GM19351 (cell line): ENCODE measurements at regions not wholly inside any gene's neighbourhood (a gene's known extent, or its start where the extent isn't known, plus 50 kb on each side); places are given as distances from the start of the nearest gene placed in this dataset.
A peak's percentile ranks its signal among the peaks of the same experiment; 100 is the strongest.
"Not testable (repeated sequence)": the region's sequence is repeated elsewhere in the genome, so short reads cannot be mapped to it uniquely, and the experiment has no call there.

Experiments used
- ATAC-seq: cut with Tn5 transposase; IDR thresholded peaks from one replicate; pipeline ENCODE4 v1.9.1; 2021; ENCODE audit warnings: mild to moderate bottlenecking, moderate library complexity; ENCODE audit not compliant: unreplicated experiment

DNA sequence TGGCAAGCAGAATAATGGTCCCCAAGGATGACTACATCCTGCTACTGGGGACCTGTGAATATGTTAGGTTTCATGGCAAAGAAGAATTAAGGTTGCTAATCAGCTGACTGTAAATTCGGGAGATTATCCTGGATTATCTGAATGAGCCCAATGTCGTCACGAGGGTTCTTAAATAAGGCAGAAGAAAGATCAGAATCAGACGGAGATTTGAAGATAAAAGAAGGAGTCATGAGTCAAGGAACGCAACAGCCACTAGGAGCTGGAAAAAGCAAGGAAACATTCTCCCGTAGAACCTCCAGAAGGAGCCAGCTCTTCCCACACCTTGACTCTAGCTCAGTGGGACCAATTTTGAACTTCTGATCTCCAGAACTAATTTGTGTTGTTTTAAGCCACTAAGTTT lies 82.9 kb upstream of the APBB1IP start:
- no peak for ATAC-seq

DNA sequence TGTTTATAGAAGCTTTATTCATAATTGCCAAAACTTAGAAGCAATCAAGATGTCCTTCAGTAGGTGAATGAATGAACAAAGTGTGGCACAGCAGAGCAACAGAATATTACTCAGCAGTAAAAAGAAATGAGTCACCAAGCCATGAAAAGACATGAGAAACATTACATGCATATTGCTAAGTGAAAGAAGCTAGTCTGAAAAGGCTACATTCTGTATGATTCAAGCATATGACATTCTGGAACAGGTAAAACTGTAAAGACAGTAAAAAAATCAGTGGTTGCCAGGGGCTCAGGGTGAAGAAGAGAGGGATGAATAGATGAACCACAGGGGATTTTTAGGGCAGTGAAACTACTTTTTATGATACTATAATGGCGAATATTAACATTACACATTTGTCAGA lies 80.9 kb upstream of the APBB1IP start:
- ATAC-seq = peak; percentile 67

DNA sequence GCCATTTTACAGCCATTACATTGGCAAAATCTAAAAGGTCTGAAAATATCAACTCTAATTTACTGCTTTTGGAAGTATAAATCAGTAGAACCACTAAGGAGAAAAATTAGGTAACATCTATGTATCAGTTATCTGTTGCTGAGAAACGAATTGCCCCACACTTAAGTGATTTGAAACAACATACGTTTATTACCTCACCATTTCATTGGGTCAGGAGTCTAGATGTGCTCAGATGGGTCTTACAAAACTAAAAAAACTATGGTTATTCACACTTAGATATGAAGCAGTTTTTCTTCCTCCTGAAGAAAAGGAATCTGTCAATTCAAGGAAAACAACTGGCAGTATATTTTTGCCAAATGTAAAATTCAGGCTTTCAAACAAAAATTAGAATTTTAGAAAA lies 80.1 kb upstream of the APBB1IP start:
- no peak for ATAC-seq

DNA sequence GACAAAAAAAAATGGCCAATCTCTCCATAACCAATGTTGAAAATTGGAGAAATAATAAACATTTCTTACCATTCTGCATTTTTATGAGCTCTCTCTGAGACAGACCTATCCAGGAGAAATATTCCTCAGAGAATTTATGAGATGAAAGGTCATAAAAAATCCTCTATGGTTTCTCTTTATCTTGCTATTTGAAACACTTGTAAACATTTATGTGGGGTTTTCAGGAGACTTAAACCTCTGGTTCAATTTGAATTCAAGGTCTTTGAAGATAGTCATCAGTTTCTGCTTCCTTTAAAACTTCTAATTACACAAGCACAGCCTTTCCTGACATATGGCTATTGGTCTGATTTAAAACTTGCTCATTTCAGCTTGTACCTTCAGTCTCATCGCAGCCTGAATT lies 78.5 kb upstream of the APBB1IP start:
- no peak for ATAC-seq

GRCh38 chr10:26361351-26361750 lies 76.8 kb upstream of the APBB1IP start:
- ATAC-seq = no peak

DNA sequence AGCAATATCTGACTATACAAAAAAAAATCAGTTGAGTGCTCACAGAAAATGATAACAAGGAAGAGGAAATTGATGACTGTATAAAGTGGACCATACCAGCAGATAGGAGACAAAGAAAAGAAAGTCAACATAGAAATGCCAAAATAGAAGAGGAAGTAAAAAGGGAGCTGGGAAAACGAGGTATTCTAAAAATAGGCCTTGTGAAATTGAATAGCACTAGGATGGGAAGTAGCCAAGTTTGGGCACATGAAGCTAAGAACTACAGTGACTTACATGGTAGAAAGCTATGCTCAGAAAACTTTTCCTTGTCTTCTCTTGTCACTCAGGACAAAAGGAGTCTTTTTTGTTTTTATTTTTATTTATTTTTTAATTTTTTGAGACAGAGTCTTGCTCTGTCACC lies 76.2 kb upstream of the APBB1IP start:
- no peak for ATAC-seq

- ATAC-seq = no peak
Measured at GRCh38 chr10:26365681-26366358, 72.3 kb upstream of the APBB1IP start.

DNA sequence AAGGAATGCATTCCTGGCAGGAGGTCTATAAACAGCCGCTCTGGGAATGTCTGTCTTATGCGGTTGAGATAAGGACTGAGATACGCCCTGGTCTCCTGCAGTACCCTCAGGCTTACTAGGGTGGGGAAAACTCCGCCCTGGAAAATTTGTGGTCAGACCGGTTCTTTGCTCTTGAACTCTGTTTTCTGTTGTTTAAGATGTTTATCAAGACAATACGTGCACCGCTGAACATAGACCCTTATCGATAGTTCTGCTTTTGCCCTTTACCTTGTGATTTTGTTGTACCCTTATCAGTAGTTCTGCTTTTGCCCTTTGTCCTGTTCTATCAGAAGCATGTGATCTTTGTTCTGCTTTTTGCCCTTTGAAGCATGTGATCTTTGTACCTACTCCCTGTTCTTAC lies 71.1 kb upstream of the APBB1IP start:
- not testable (repeated sequence) for ATAC-seq

DNA sequence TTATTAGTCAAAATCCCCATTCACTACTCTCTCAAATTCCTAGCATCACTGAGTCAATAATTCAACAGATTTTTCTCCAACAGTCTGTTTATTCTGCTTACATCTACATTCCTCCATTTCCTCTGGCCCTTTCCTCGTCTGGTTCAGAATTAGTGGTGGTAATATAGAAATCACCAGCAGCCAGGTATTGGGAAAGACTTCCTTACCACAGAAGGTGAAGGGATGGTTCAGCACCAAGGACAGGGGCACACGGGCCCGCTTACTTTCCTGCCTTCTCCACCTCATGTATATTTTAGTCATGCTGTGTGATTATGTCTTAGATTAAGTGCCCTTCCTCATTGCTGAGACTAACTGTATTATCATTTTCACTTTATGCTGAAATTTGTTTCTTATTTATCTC lies 70.4 kb upstream of the APBB1IP start:
- no peak for ATAC-seq

GRCh38 chr10:26368463-26368862 lies 69.7 kb upstream of the APBB1IP start:
- ATAC-seq = peak; percentile 51

DNA sequence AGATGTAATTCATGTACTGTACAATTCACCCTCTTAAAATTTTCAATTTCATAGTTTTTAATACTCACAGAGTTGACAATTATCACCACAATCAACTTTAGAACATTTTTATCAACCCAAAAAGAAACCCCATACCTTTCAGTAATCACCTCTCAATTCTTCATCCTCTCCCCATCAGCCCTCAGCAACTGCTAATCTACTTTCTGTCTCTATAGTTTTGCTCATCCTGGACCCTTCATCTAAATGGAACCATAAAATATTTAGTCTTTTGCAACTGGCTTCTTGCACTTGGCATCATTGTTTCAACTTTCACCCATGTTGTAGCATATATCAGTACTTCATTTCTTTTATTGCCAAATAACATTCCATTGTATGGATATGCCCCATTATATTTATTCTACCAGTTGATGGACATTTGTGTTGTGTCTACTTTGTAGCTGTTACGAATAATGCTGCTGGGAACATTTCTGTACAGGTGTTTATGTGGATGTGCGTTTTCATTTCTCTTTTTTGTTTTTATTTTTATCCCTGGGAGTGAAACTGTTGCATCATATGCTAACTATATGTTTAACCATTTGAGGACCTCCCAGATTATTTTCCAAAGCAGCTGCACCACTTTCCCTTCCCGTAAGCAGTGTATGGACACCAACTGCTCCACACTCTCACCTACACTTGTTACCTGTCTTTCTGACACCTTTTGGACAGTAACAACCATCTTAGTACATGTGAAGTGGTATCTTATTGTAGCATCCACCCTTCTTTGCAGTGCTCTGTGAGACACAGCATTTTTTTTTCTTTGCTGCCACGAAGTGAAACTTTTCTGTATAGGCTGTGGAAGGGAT lies 65.4 kb upstream of the APBB1IP start:
- peak; percentile 70 for ATAC-seq

- ATAC-seq = no peak
Measured at GRCh38 chr10:26374426-26374825, 63.7 kb upstream of the APBB1IP start.

- not testable (repeated sequence) for ATAC-seq
Measured at GRCh38 chr10:26377224-26377810, 60.8 kb upstream of the APBB1IP start.

- no peak for ATAC-seq
Measured at GRCh38 chr10:26378861-26379294, 59.3 kb upstream of the APBB1IP start.

DNA sequence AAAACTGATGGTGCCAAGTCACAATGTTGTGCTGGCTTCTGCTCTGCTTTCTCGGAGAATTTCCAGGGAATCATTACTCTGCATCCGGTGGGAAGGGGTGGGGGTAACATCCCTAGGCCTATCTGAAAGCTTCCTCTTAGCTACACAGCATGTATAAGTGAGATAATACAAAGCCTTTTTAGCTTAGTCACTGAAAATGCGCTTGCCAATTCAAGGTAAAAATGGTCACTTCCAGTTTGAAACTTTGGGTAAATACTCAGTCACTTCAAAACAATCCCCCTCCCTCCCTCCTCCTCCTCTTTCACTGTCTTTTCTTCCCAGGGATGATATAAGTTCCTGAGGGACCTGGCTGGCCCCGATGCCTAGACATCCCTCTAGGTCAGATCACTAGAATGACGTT lies 57.3 kb upstream of the APBB1IP start:
- ATAC-seq = no peak

DNA sequence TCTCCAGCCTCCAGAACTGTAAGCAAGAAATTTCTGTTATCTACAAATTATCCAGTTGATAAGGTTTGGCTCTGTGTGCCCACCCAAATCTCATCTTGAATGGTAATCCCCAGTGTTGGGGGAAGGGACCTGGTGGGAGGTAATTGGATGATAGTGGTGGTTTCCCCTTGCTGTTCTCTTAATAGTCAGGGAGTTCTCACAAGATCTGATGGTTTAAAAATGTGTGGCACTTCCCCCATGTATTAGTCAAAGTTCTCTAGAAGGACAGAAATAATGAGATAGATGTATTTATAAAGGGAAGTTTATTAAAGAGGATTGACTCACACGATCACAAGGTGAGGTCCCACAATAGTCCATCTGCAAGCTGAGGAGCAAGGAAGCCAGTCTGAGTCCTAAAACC lies 56.2 kb upstream of the APBB1IP start:
- no peak for ATAC-seq

DNA sequence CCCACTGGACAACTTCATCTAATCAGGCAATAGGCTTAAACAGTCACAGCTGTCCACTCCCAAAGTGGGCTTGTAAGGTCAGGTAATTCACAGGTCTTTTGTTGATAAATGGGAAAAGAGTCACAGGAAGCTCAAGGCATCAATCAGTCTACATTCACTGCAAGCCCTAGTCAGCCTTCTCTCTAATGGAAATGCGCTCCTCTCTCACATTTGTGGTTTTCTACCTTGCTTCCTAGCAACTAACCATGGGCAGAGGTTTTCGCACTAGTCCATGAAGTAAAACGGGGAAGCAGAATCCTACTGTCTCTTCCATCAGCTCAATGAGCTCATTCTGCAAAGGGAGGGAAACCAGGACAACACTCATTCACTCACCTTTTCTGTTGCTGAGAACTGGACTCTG lies 53.5 kb upstream of the APBB1IP start:
- no peak for ATAC-seq

- ATAC-seq = no peak
Measured at GRCh38 chr10:26385443-26385842, 52.7 kb upstream of the APBB1IP start.

- ATAC-seq = peak; percentile 89
Measured at GRCh38 chr10:26386781-26387180, 51.4 kb upstream of the APBB1IP start.
